HepG2 (cell line): ENCODE measurements at regions not wholly inside any gene's neighbourhood (a gene's known extent, or its start where the extent isn't known, plus 50 kb on each side); places are given as distances from the start of the nearest gene placed in this dataset.

Source experiments
- ATAC-seq: fragments of 200-7000 bp; cut with Tn5 transposase; 3 replicates; pipeline ENCODE4 v1.9.1; 2020; ENCODE audit warnings: mild to moderate bottlenecking, moderate library complexity
- BruUV-seq: library from RNA; stranded (reverse); fragments of 400-500 nt; replicated peaks from 2 replicates; lab custom pipeline; 2021; lab: Mats Ljungman, UMichigan
- CTCF ChIA-PET: fragments of 300-600 bp; formaldehyde crosslinking; extraction: SDS; loops from one replicate; lab custom pipeline; 2021; ENCODE audit warnings: low total read pairs, inconsistent platforms, low intra/inter-chr PET ratio; lab: Yijun Ruan, JAX
- POLR2A ChIA-PET: fragments of 350-600 bp; sonication (Branson Sonifier 250); formaldehyde crosslinking; loops from one replicate; lab custom pipeline; 2020; ENCODE audit warnings: antibody characterized with exemption, inconsistent platforms; lab: Yijun Ruan, JAX
- DNase-seq: peaks from one replicate; pipeline ENCODE4 v3.0.0-alpha.2; 2015; ENCODE audit warnings: low spot score
- FAIRE-seq: peaks from 3 replicates; lab custom pipeline; 2011; peaks lifted over from hg19 to GRCh38; lab: Jason Lieb, UNC
- H2AFZ ChIP-seq: one replicate; pipeline ENCODE4 v1.6.1; 2011; ENCODE audit warnings: low read length, inconsistent platforms
- H3K27ac ChIP-seq: fragments of 300-600 bp; 3 replicates; pipeline ENCODE4 v1.8.0; 2011; ENCODE audit warnings: mixed run types, mild to moderate bottlenecking, mixed read lengths, low read length, inconsistent platforms; ENCODE audit not compliant: insufficient read depth; ENCODE audit errors: extremely low read length
- H3K27me3 ChIP-seq, 2 experiments: fragments of 200-600 bp in 1 of 2; 2 replicates in 1 of 2; 3 replicates in 1 of 2; pipeline versions ENCODE4 v1.6.0 to v1.8.0; 2011; ENCODE audit warnings: low read length in 2 of 2, mild to moderate bottlenecking in 2 of 2, moderate library complexity in 2 of 2, inconsistent platforms in 1 of 2; ENCODE audit not compliant: insufficient read depth in 2 of 2, control insufficient read depth in 1 of 2
- H3K36me3 ChIP-seq, 2 experiments: fragments of 200-600 bp in 1 of 2; replicated peaks in 1 of 2; 2 replicates in 1 of 2; 3 replicates in 1 of 2; pipeline versions ENCODE4 v1.5.1 to v1.8.0; 2011; ENCODE audit warnings: low read length in 2 of 2, inconsistent platforms in 1 of 2; ENCODE audit not compliant: insufficient read depth in 2 of 2, control insufficient read depth in 1 of 2
- H3K4me1 ChIP-seq: 2 replicates; pipeline ENCODE4 v1.5.1; 2012; ENCODE audit warnings: low read length, inconsistent platforms; ENCODE audit not compliant: insufficient read depth
- H3K4me2 ChIP-seq: 2 replicates; pipeline ENCODE4 v1.6.0; 2011; ENCODE audit warnings: low read depth, low read length, inconsistent platforms
- H3K4me3 ChIP-seq, 3 experiments: fragments of 200-600 bp in 1 of 3; sonication (generic), shearing (Covaris generic) in 1 of 3; replicated peaks in 1 of 3; 2 replicates each; pipeline ENCODE4 v1.5.1; 2011 to 2016; ENCODE audit warnings: low read length in 3 of 3, inconsistent platforms in 2 of 3, low read depth in 2 of 3, mild to moderate bottlenecking in 2 of 3, control low read depth in 1 of 3, mixed read lengths in 1 of 3; ENCODE audit not compliant: insufficient read depth in 1 of 3
- H3K79me2 ChIP-seq: one replicate; pipeline ENCODE4 v1.6.1; 2011; ENCODE audit warnings: low read length, inconsistent platforms; ENCODE audit not compliant: insufficient read depth
- H3K9ac ChIP-seq: 2 replicates; pipeline ENCODE4 v1.6.0; 2011; ENCODE audit warnings: mild to moderate bottlenecking, low read depth, low read length, inconsistent platforms; ENCODE audit not compliant: insufficient read depth
- H3K9me3 ChIP-seq: 2 replicates; pipeline ENCODE4 v1.5.1; 2012; ENCODE audit warnings: mild to moderate bottlenecking, low read length
- H4K20me1 ChIP-seq: 2 replicates; pipeline ENCODE4 v1.6.0; 2011; ENCODE audit warnings: inconsistent platforms, mild to moderate bottlenecking, low read length, moderate library complexity; ENCODE audit not compliant: insufficient read depth
- CCDC6 ChIP-seq: sonication (generic); formaldehyde crosslinking; IDR thresholded peaks from 2 replicates; pipeline ENCODE4 v1.8.1; 2022; ENCODE audit warnings: mild to moderate bottlenecking, missing genetic modification reagents, moderate library complexity
- CHD4 ChIP-seq: fragments of 200-600 bp; sonication (generic); IDR thresholded peaks from 2 replicates; pipeline ENCODE4 v1.7.0; 2017; ENCODE audit warnings: mild to moderate bottlenecking, low read length, borderline replicate concordance
- DMAP1 ChIP-seq: IDR thresholded peaks from 2 replicates; pipeline ENCODE4 v1.6.1; 2016
- FOXA1 ChIP-seq, 2 experiments: fragments of 450-650 bp in 1 of 2; sonication (generic) in 1 of 2; formaldehyde crosslinking in 1 of 2; IDR thresholded peaks; 2 replicates each; pipeline versions ENCODE4 v1.4.0 to v1.6.1; 2016 to 2020; ENCODE audit warnings: missing genetic modification reagents in 1 of 2
- ISL2 ChIP-seq: sonication (generic); formaldehyde crosslinking; IDR thresholded peaks from 2 replicates; pipeline ENCODE4 v1.5.0; 2020; ENCODE audit warnings: missing genetic modification reagents
- KDM5A ChIP-seq: fragments of 200-600 bp; sonication (generic); IDR thresholded peaks from 2 replicates; pipeline ENCODE4 v1.7.0; 2018; ENCODE audit warnings: antibody characterized with exemption, mild to moderate bottlenecking, low read length, borderline replicate concordance
- MZF1 ChIP-seq: sonication (generic); formaldehyde crosslinking; IDR thresholded peaks from 2 replicates; pipeline ENCODE4 v1.8.1; 2023; ENCODE audit warnings: mild to moderate bottlenecking, missing genetic modification reagents, borderline replicate concordance
- NFKBIZ ChIP-seq: IDR thresholded peaks from 2 replicates; pipeline ENCODE4 v1.6.1; 2018; ENCODE audit warnings: missing genetic modification reagents, missing compliant biosample characterization
- TBL1XR1 ChIP-seq: fragments of 150-350 bp; IDR thresholded peaks from 2 replicates; pipeline ENCODE4 v1.6.1; 2014; ENCODE audit warnings: borderline replicate concordance, low read length; ENCODE audit not compliant: partially characterized antibody
- ZNF614 ChIP-seq: IDR thresholded peaks from 2 replicates; pipeline ENCODE4 v1.6.1; 2018; ENCODE audit warnings: missing biosample characterization, missing genetic modification reagents, inconsistent platforms, borderline replicate concordance
- ZNF713 ChIP-seq: sonication (generic); formaldehyde crosslinking; IDR thresholded peaks from 2 replicates; pipeline ENCODE4 v1.4.0; 2020; ENCODE audit warnings: mild to moderate bottlenecking, missing genetic modification reagents
- ZNF777 ChIP-seq: sonication (generic); formaldehyde crosslinking; IDR thresholded peaks from 2 replicates; pipeline ENCODE4 v1.4.0; 2020; ENCODE audit warnings: missing genetic modification reagents
- WGBS: methylation state at CpG from one replicate; pipeline ENCODE4 v1.1.6; 2017; ENCODE audit warnings: low lambda C conversion rate; 5-methylcytosine and 5-hydroxymethylcytosine counted together
- in situ Hi-C: cut with HindIII; loops from 2 replicates; pipeline ENCODE4 v1.10.0; 2017; ENCODE audit warnings: low pct_unique_long_range_greater_than_20kb; ENCODE audit not compliant: extremely low pct_ligation_motif_present
- intact Hi-C: fragments of 100-400 bp; cut with micrococcal nuclease; formaldehyde crosslinking; loops from one replicate; pipeline ENCODE4 v1.10.0; 2022; ENCODE audit not compliant: unreplicated experiment
- TF ChIP-seq, protein P1 (sequence below): sonication (generic); formaldehyde crosslinking; IDR thresholded peaks from 2 replicates; pipeline ENCODE4 v1.4.0; 2020; ENCODE audit warnings: low read depth, mild to moderate bottlenecking, missing genetic modification reagents
- TF ChIP-seq, protein P2 (sequence below): IDR thresholded peaks from 2 replicates; pipeline ENCODE4 v1.6.1; 2012; ENCODE audit warnings: inconsistent platforms

DNA sequence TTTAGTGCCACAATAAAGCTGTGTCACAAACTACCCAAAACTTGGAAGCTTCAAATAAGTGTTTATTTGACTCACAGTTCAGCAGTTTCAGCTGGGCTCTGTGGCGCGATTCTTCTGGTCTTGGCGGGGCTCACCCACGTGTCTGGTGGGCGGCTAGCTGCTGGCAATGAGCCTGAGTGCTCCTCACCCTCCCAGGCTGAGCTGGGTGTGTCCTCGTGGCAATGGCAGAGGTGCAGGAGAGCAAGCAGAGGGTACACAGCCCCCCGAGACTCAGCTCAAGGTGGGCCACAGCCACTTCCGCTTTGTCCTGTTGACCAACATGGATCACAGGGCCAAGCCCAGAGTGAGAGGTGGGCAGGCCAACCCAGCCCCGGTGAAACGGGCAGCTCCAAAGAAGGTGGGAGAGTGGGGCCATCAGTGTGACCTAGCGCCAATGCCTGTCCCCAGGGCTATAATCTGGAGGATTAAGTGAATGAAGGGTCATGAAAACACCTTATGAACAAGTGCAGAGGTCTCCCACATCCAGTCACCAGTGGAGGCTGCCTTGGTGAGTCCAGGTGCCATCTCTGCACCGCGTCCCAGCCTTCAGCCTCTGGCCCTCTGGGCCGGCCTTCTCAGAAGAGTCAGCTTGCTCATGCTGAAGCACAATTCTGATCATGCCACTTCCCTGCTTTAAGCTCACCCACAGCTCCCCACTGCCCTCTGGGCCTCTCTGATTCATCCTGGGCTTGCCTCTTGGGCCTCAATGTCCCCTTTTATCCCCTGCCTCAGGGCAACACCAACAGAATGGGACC, 74.6 kb upstream of the RTL6 start:
- H3K36me3 ChIP-seq: no peaks in the 10 kb centered on the region
- no peaks in the 10 kb centered on the region for H3K9me3 ChIP-seq
- in situ Hi-C loops (no loop called here), intact Hi-C loops (no loop called here)
- H3K4me3 ChIP-seq: no peak overlapping the region
- no TSS peak for BruUV-seq
- H3K79me2 ChIP-seq: no peaks in the 10 kb centered on the region
- no peak overlapping the region for H3K4me2 ChIP-seq
- POLR2A ChIA-PET: interaction anchor here (0.7 kb wide), 1 partner anchor 40 kb away, joined by 4 read pairs; no protein-coding TSS in a partner anchor
- H3K4me1 ChIP-seq: no peaks in the 10 kb centered on the region
- DNase-seq (no peak), ATAC-seq (no peak), FAIRE-seq (no peak)
- H4K20me1 ChIP-seq: no peaks in the 10 kb centered on the region
- CTCF ChIA-PET: no interaction called here
- H3K9ac ChIP-seq: no peak overlapping the region
- no peak for TF ChIP-seq TBL1XR1
- TF ChIP-seq DMAP1: no peak
- H3K27me3 ChIP-seq: peaks cover 4 to 49% of the 10 kb centered on the region in 2 experiments; a peak in 4 of 5 replicates
- no peak overlapping the region for H2AFZ ChIP-seq
- no peak overlapping the region for H3K27ac ChIP-seq
- 0% methylated on average over 7 of the region's 14 CpGs for whole genome bisulfite sequencing

DNA sequence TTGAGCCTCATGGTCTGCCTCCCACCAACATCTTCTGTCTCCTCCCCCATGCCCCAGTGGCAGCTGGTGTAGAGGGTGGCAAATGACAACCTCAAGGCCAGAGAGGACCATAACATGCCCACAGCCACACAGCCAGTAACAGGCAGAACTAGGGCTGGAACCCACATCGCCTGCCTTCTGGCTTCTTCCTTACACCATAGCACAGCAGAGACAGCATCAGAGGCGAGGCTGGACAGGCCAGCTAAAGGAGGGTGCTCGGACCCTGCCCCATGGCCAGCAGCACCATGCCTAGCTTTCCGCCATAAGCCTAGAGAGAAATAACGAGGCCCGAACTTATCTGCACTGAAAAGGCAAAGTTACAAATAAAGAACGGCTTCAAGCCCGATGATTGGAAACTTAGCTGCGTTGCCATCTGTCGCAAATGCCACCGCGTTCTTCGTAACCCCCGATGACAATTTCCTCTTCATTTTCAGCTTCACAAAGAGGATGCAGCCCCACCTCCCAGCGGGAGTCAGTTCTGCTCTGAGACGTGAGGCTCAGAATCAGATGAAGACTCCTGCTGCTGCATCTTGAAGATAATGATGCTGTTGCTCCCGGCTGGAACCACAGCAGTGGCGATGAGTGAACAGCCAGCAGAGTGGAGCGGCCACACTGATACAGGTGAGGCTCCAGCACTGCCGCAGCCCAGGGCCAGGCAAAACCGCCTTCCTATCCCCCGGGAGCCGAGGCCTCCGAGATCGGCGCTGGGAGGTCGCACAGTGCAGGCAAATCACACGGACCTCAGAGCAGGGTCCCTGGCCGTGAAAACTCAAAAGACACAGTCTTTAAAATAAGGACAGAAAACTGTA, 73.8 kb upstream of the RTL6 start:
- Histone ChIP-seq H3K9me3 (no peaks in the 10 kb centered on the region), H2AFZ (no peak overlapping the region), H3K9ac (no peak overlapping the region), H3K4me1 (no peaks in the 10 kb centered on the region), H3K4me2 (no peak overlapping the region), H4K20me1 (no peaks in the 10 kb centered on the region)
- WGBS: 43% methylated on average over 20 of the region's 29 CpGs
- intact Hi-C loops: no loop called here
- BruUV-seq: no TSS peak
- TF ChIP-seq, protein P1, sequence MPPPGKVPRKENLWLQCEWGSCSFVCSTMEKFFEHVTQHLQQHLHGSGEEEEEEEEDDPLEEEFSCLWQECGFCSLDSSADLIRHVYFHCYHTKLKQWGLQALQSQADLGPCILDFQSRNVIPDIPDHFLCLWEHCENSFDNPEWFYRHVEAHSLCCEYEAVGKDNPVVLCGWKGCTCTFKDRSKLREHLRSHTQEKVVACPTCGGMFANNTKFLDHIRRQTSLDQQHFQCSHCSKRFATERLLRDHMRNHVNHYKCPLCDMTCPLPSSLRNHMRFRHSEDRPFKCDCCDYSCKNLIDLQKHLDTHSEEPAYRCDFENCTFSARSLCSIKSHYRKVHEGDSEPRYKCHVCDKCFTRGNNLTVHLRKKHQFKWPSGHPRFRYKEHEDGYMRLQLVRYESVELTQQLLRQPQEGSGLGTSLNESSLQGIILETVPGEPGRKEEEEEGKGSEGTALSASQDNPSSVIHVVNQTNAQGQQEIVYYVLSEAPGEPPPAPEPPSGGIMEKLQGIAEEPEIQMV (CRISPR knock-in tag): no peak
- TF ChIP-seq CCDC6 (CRISPR knock-in tag) (no peak), MZF1 (no peak), KDM5A (no peak), ZNF713 (CRISPR knock-in tag) (no peak), NFKBIZ (CRISPR knock-in tag) (no peak), CHD4 (no peak), ISL2 (no peak), FOXA1 (IDR thresholded peaks at IDR 0.05) (no peak), FOXA1 (CRISPR knock-in tag; IDR thresholded peaks at IDR 0.05) (no peak), ZNF777 (CRISPR knock-in tag) (no peak), ZNF614 (CRISPR knock-in tag) (no peak)
- TF ChIP-seq, protein P2, sequence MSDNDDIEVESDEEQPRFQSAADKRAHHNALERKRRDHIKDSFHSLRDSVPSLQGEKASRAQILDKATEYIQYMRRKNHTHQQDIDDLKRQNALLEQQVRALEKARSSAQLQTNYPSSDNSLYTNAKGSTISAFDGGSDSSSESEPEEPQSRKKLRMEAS: no peak
- TF ChIP-seq, all 625 proteins: peak for 0
- FAIRE-seq (no peak), ATAC-seq (no peak), DNase-seq (no peak)
- H3K4me3 ChIP-seq: no peak overlapping the region
- H3K79me2 ChIP-seq: no peaks in the 10 kb centered on the region
- ChIA-PET POLR2A (no interaction called here), CTCF (no interaction called here)
- no peak overlapping the region for H3K27ac ChIP-seq
- in situ Hi-C loops: no loop called here
- H3K36me3 ChIP-seq: no peaks in the 10 kb centered on the region
- H3K27me3 ChIP-seq: peaks cover 4 to 43% of the 10 kb centered on the region in 2 experiments; a peak in 4 of 5 replicates
